GM18520 (cell line): ENCODE measurements at regions not wholly inside any gene's neighbourhood (a gene's known extent, or its start where the extent isn't known, plus 50 kb on each side); places are given as distances from the start of the nearest gene placed in this dataset.

ENCODE experiments used
- ATAC-seq: cut with Tn5 transposase; IDR thresholded peaks from one replicate; pipeline ENCODE4 v1.9.1; 2021; ENCODE audit not compliant: unreplicated experiment

GRCh38 chr5:174326372-174326771 lies 280.9 kb downstream of the NSG2 start:
- ATAC-seq: no peak

DNA sequence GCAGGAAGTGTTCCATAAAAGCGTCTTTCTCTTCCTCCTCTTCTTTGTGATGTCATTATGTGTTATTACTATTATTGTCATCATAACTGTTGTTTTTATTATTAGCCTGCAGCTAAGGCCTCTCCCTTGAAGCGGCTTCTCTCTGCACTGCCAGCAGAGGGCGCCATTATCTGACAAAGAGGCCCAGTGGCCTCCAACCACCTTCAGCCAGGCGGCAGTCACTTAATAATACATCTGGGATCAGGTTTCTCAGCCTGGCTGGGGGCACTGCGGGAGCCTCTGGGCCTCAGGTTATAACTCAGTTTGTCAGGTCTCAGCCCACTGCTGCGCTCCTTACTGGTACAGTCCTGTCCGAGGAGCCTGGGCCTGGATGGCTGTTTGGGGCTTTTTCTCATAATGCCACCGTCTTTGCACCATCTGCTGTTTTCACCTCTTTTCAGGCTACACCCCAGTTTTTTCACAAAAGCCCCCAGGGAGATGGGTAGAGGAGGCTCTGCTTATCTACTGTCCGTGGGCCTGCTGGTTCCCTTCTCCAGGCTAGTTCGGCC lies 281.9 kb downstream of the NSG2 start:
- ATAC-seq: no peak

DNA sequence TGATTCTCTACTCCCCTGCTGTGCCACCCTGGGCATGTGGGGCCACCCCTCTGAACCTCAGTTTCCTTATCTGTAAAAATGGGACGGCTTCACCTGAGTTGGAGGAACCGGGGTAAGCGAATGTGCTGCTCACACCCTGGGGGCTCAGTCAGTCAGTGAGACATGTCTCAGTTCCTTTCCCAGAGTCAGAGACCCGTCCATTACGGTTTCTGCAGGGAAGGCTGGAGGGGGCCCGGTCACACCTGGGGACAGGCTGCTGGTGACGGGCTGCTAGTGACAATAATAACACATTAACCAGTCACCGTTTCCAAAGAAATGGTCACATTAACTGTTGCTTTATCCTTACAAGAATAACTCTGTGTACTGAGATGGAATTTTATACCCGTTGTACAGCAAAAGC lies 282.4 kb downstream of the NSG2 start:
- no peak for ATAC-seq

DNA sequence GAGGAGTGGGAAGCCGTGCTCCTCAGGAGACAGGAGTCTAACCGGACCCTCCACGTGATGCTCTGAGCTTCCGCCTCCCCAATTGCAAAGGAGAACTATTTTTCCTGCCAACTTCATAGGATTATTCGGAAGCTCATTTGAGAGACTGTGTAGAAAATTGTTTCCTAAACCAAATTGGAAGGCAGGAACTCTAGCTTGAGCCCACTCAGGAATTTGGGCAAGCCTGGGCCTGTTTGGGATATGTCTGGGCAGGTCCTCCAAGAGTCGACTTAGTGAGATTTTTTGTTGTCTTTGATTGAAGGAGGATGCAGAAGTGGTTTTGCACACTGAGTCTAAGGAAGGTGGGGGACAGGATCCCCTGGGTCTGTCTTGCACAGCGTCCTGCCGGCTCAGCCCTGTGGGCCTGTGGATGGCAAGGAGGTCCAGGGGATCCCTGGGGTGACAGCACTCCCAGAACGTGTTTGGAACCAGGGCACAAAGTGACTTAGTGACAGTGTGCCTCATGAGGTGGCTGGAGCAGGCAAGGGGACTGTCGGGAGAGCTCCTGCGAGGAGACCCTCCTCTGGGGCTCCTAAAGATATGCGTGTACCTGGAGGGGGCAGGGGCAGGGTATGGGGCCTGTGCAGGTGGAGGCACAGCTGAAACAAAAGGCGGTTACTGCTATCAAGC lies 283.3 kb downstream of the NSG2 start:
- ATAC-seq: no peak

GRCh38 chr5:174329738-174330137 lies 284.2 kb downstream of the NSG2 start:
- no peak for ATAC-seq

DNA sequence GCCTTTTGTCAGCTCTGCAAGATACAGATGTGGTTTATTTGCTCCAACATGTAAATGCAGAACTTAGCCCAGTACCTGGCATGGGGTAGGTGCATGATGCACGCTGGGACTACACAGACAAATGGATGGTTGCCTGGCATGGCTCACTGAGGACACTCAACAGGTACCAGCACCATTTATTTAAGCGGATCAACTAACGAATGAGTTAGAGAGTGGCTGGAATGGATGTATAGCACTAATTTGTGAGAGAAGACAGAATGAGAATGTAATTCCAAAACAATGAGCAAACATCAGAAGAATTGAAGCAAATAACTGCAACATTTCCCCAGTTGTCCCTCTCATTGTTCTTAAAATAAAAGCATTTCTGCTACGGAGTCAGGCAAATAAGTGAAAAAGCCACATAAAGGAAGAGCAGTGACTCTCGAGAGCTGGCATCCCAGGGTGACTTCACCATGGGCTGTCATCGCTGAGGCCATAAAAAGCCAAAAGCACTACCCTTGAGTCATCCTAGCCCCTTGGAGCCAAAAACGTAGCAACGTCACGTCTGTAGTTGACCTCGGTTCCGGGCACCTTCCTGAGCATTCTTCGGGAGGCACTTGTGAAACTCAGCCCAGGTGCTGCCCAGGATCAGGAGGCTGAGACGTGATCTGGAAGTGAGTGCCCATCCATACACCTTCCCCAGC lies 290.3 kb downstream of the NSG2 start:
- ATAC-seq: no peak

GRCh38 chr5:174336479-174336878 lies 291.0 kb downstream of the NSG2 start:
- no peak for ATAC-seq

DNA sequence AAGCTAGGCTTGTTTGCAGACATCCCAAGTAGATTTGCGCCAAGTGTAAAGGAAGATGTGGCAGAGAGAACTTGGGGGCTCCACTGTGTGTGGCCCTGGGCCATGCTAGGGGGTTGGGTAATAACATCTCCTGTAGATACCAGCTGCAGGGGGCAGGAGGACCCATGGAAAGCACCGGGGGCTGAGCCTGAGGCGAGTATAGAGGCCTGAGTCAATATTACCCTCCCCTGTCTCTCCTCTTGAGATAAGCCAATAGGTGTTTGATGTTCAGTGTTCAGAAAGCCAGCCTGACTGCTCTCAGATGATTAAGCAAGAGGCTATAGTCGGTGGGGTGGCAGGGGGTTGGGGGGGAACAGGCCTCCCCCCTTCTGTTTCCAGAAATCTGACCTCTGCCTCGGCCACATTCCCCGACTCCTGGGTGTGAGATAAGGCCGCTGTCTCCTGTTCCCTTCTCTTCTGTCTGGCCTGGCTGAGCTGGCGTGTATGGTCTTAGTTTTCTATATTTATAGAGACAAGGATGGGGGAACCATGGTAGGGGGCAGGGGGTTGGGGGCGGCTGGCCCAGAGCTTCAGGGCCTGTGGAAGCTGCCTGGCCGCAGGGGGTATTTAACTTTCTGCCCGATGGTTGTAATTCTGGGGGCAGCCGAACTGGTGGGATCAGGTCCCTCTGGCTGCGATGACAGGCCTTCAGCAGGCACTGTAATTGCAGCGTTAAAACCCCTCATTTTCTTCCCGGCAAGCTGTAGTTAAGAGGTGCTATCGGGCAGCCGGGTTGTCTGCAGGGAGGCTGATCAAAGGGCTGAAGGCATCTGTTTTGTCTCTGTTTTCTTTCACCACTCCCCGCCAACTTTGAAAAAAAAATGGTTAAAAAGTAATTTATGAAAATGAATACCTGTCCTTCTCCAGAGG lies 292.0 kb downstream of the NSG2 start:
- no peak for ATAC-seq

DNA sequence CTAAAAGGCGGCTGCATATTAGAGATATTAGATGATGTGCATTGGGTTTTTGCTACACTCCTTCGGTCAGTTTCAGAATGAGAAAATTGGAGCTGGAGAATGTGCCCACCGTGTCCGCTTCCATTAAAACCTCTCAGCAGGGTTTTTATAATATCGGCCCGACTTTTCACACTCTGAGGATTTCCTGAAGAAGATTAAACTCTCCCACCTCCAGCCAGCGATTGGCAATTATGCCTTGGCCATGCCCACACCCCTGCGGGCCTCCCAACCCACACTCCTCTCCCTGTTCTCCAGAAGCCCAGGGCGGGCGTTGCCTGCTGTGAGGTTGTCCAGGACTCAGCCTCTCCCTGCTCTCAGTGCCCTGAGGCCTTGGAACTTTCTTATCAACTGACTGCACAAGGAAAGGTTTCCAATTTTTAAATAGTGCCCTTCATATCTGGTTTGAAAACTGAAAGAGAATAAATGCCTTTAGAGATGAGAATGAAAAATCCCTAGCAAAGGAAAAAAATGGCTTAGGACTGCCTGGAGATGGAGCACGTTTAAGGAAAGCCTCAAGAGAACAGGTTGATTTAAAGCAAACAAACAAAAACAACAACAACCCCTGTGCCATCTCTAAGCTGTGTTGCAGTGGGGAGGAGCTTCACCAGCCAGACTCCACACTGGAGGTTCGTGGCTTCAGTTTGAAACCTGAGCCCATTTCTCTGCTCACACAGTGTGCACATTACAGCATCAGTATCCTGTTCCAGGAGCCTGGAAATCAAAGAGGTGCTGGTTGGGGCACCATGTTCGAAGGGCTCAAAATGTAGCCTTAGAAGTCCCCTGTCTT lies 292.9 kb downstream of the NSG2 start:
- ATAC-seq: no peak

DNA sequence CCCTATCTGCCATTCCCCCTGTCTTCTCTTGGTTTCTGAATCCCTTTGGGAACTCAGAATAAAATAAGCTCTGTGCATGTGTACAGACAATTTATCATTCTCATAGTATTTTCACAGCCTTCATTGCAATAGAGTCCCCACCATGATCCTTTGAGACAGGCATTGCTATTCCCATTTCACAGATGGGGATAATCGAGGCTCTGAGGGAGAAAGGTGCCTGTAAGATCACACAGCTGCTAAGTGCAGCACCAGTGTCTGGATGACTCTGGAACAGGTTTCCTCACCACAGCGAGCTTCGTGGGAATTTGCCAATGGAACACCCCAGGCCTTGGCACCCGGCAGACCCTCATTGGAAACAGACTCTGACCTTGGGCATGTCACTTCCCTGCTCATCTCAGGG lies 293.6 kb downstream of the NSG2 start:
- ATAC-seq: no peak

- ATAC-seq: no peak
Measured at GRCh38 chr5:174340226-174340625, 294.7 kb downstream of the NSG2 start.

- ATAC-seq: no peak
Measured at GRCh38 chr5:174342696-174343095, 297.2 kb downstream of the NSG2 start.

DNA sequence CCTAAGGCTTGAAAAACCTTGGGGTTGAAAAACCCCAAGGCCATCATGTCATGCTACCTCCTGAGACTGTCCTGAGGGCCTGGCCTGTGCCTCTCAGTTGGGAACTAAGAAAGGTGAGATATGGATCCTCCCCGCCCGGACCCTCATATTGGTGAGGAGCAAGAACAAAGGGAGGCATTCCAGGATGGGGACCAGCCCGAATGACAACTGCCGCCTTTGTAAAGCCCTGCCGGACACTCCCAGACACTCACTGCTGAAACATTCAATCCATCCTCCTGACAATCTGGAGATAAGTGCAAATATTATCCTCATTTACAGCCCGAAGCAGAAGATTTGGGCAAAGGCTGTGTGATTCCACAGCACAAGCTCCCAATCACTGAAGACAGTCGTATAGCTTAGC lies 298.3 kb downstream of the NSG2 start:
- no peak for ATAC-seq

GRCh38 chr5:174344335-174344734 lies 298.8 kb downstream of the NSG2 start:
- ATAC-seq: no peak

- no peak for ATAC-seq
Measured at GRCh38 chr5:174347183-174347582, 301.7 kb downstream of the NSG2 start.

- no peak for ATAC-seq
Measured at GRCh38 chr5:174348311-174348981, 302.9 kb downstream of the NSG2 start.

DNA sequence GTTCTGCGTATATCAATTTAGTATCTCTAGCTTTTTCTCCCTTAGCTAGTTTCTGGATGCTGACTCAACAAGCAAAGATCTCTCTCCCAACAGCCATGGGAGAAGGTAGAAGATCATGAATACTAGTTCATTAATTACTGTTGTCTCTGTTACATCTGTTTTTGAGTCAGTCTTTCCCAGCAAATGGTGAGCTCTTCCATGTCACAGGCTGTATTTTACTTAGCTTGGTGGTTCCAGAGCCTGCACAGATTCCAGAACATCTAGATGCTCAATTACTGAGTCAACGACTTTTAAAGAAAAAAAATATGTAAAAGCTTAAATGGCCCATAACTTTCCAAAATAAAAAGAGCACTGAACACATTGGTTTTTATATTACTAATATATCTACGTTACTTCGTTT lies 307.2 kb downstream of the NSG2 start:
- ATAC-seq: no peak

DNA sequence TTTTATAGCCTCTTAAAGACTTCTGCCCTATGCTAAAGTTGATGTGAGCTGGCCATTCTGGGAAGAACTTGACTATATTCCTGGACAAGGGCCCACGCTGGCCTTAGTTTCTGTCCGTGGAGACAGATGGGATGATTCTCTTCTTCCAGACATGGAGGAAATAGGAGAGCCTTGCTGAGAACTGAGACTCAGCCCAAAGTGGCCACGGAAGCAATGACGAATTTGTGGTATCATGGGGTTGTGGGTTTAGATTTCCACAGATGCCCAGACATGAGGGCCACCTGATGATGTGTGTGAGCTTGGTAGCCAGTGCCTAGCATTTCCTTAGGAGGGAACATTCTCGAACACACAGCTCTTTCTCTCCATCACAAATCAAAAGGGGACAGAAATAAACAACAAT lies 309.1 kb downstream of the NSG2 start:
- no peak for ATAC-seq

DNA sequence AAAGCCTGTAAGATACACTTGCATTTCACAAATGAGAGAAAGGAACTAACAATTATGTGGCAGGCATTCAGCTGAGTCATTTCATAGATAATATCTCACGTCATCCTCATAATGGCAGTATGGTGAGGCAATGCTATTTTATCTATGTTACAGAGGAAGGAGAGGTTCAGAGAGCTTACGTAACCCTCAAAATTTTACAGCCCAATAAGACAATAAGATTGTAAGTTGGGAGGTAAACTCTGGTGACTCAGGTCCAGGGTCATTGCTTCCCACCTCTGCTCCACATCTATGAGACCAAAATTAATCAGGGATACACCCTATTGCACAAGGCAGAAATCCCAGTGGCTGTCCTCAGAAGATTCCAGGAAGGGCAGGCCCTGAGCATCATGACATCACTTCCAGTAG lies 309.7 kb downstream of the NSG2 start:
- ATAC-seq: no peak

- ATAC-seq: no peak
Measured at GRCh38 chr5:174355995-174356394, 310.5 kb downstream of the NSG2 start.
